HG02938 (cell line): ENCODE measurements at regions not wholly inside any gene's neighbourhood (a gene's known extent, or its start where the extent isn't known, plus 50 kb on each side); places are given as distances from the start of the nearest gene placed in this dataset.
"Not testable (repeated sequence)": the region's sequence is repeated elsewhere in the genome, so short reads cannot be mapped to it uniquely, and the experiment has no call there.

Source experiments
- ATAC-seq: cut with Tn5 transposase; IDR thresholded peaks from one replicate; pipeline ENCODE4 v1.9.1; 2021; ENCODE audit warnings: mild to moderate bottlenecking, moderate library complexity; ENCODE audit not compliant: unreplicated experiment

GRCh38 chr15:32536507-32537172, 56.6 kb upstream of the GOLGA8N start:
- ATAC-seq: peak; percentile 48

GRCh38 chr15:32536057-32536493, 57.2 kb upstream of the GOLGA8N start:
- ATAC-seq: peak; percentile 25

GRCh38 chr15:32535150-32535898, 57.9 kb upstream of the GOLGA8N start:
- ATAC-seq: not testable (repeated sequence)

- not testable (repeated sequence) for ATAC-seq
Observed at GRCh38 chr15:32522900-32523299, 67.5 kb upstream of the GOLGA8O start.

- ATAC-seq: not testable (repeated sequence)
Observed at GRCh38 chr15:32522421-32522820, 67.0 kb upstream of the GOLGA8O start.

- not testable (repeated sequence) for ATAC-seq
Observed at GRCh38 chr15:32518976-32519375, 63.5 kb upstream of the GOLGA8O start.

GRCh38 chr15:32518013-32518412, 62.6 kb upstream of the GOLGA8O start:
- not testable (repeated sequence) for ATAC-seq

GRCh38 chr15:32516954-32517353, 61.5 kb upstream of the GOLGA8O start:
- ATAC-seq: not testable (repeated sequence)

GRCh38 chr15:32513378-32513777, 57.9 kb upstream of the GOLGA8O start:
- ATAC-seq: not testable (repeated sequence)

GRCh38 chr15:32510027-32510426, 54.6 kb upstream of the GOLGA8O start:
- ATAC-seq: not testable (repeated sequence)

GRCh38 chr15:32508081-32508480, 52.6 kb upstream of the GOLGA8O start:
- ATAC-seq: not testable (repeated sequence)

GRCh38 chr15:32506787-32507186, 51.4 kb upstream of the GOLGA8O start:
- not testable (repeated sequence) for ATAC-seq

GRCh38 chr15:32505633-32506032, 50.2 kb upstream of the GOLGA8O start:
- not testable (repeated sequence) for ATAC-seq
